ENCODE measurements at regions not wholly inside any gene's neighbourhood (a gene's known extent, or its start where the extent isn't known, plus 50 kb on each side); places are given as distances from the start of the nearest gene placed in this dataset.

- no peak for TF ChIP-seq POLR2AphosphoS5 (IDR thresholded peaks at IDR 0.05; ENCODE audit: low read depth, low read length)
- TF ChIP-seq POLR2A (IDR thresholded peaks at IDR 0.05; ENCODE audit: low read depth, low read length), result no peak
These were observed 342.5 kb upstream of the ACTBL2 start for GRCh38 chr5:57825031-57825686.
